ENCODE measurements at regions not wholly inside any gene's neighbourhood (a gene's known extent, or its start where the extent isn't known, plus 50 kb on each side); places are given as distances from the start of the nearest gene placed in this dataset.

DNA sequence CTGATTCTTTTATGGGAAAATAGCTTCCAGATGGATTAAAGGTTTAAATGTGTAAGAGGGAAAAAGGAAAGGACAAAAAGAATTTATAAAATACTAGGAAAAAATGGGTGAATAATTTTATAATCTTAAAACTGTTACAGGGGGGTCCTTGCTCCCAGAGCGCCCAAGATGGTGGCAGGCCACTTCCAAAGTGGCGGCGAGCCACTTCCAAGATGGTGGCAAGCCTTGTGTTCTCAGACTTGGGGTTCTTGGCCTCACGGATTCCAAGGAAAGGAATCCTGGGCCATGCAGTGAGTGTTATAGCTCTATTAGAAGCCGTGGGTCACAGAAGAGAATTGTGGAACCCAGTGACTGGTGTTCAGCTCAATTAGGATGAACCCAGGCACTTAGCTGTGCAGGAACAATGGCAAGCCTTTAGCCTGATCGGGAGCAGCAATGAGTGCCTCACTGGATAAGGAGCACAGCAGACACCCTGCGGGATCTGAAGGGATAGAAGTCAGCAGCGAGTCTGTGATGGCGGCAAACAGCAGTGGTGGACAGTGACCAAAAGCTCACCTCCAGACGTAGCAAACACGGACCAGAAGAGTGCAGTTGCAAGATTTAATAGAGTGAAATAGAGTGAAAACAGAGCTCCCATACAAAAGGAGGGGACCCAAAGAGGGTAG lies 83.2 kb upstream of the SNCAIP start:
- Histone ChIP-seq H3K9me3 (peaks cover 0 to 8% of the 10 kb centered on the region in 2 donors), H3K4me1 (no peaks in the 10 kb centered on the region), H3K36me3 (no peaks in the 10 kb centered on the region), H3K27ac (no peak overlapping the region), H3K27me3 (no peaks in the 10 kb centered on the region), H3K4me3 (no peak overlapping the region)
- intact Hi-C loops (cut with DNase I): no loop called here
- DNase-seq (ENCODE audit: low spot score in 2 of 2): no peak
- TF ChIP-seq, protein P1, sequence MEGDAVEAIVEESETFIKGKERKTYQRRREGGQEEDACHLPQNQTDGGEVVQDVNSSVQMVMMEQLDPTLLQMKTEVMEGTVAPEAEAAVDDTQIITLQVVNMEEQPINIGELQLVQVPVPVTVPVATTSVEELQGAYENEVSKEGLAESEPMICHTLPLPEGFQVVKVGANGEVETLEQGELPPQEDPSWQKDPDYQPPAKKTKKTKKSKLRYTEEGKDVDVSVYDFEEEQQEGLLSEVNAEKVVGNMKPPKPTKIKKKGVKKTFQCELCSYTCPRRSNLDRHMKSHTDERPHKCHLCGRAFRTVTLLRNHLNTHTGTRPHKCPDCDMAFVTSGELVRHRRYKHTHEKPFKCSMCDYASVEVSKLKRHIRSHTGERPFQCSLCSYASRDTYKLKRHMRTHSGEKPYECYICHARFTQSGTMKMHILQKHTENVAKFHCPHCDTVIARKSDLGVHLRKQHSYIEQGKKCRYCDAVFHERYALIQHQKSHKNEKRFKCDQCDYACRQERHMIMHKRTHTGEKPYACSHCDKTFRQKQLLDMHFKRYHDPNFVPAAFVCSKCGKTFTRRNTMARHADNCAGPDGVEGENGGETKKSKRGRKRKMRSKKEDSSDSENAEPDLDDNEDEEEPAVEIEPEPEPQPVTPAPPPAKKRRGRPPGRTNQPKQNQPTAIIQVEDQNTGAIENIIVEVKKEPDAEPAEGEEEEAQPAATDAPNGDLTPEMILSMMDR (IDR thresholded peaks at IDR 0.05): no peak

DNA sequence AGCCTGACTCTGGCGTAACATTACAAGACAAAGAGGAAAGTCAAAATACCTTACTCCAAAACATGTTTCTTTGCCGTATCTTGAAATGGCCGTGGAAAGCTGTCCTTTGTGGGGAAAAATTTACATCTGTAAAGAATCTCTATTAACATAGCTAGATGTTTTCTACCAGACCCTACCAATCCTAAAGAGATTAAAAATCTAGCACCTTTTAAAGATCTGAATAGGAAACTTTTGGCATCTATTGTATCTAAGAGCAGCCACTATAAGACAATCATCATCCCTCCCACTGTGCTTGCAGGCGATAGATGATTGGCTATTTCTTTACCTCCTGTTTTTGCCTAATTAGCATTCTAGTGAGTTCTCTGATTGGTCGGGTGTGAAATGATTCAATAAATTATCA lies 82.5 kb upstream of the SNCAIP start:
- Histone ChIP-seq H3K27ac (no peak overlapping the region), H3K27me3 (no peaks in the 10 kb centered on the region), H3K4me1 (no peaks in the 10 kb centered on the region), H3K4me3 (no peak overlapping the region), H3K9me3 (peaks cover 0 to 8% of the 10 kb centered on the region in 2 donors), H3K36me3 (no peaks in the 10 kb centered on the region)
- TF ChIP-seq, protein P1 (IDR thresholded peaks at IDR 0.05): no peak
- intact Hi-C loops (cut with DNase I): no loop called here
- no peak for DNase-seq (ENCODE audit: low spot score in 2 of 2)

DNA sequence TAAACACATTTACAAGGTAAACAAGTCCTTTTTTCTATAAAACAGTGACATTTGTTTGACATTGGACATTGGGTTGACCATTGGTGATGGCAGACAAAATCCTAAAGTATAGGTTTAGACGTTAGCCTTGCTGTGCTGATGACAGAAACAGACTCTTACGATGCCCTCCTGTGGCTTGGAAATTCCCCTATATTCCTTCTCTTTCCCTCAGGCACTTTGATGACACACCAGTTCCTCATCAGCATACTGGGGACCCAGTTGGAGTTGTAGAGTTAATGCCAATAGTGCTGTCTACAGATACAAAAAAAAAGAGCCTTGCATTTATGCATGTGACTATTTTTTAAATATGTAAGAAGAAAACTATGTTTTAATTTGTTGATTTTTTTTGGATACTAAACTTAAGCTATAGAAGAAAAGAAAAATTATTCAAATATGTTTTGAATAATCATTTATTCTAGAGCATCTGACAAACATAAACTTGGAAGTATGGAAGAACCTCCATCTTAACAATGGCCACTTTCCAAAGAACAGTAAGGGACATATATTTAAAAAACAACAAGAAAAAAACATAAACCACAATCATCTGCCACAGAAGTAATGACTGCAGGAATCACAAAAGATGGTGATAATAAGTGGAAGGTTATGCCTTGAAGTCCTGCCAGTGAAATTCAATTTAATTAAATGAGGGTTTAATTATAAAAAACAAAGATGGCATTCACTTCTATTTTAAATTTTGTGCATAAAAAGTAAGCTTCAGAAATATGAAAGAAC lies 75.6 kb upstream of the SNCAIP start:
- TF ChIP-seq, protein P1 (IDR thresholded peaks at IDR 0.05): no peak
- H3K4me1 ChIP-seq: no peaks in the 10 kb centered on the region
- no peak overlapping the region for H3K27ac ChIP-seq
- H3K27me3 ChIP-seq: no peaks in the 10 kb centered on the region
- H3K4me3 ChIP-seq: no peak overlapping the region
- H3K9me3 ChIP-seq: no peaks in the 10 kb centered on the region
- H3K36me3 ChIP-seq: no peaks in the 10 kb centered on the region
- intact Hi-C loops (cut with DNase I): no loop called here
- no peak for DNase-seq (ENCODE audit: low spot score in 2 of 2)

DNA sequence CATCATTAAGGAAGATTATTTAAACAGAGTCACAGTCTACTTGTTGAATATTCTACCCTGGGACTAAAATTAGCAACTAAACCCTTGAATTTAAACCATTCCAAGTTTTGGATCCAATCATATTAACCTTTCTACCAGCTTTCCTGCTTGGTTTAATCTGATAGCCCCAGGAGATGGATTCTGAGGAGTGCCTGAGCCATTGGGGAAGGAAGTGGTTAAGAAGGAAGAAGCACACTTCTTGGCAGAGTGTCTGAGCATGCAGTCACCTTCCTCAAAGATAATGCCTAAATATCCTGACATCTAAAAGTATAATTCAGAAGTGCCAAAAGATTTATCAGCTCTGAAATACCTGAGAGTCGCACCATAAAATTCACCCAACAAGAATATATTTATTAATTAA lies 74.1 kb upstream of the SNCAIP start:
- H3K9me3 ChIP-seq: no peaks in the 10 kb centered on the region
- no peaks in the 10 kb centered on the region for H3K4me1 ChIP-seq
- H3K36me3 ChIP-seq: no peaks in the 10 kb centered on the region
- intact Hi-C loops (cut with DNase I): no loop called here
- no peak overlapping the region for H3K4me3 ChIP-seq
- no peak overlapping the region for H3K27ac ChIP-seq
- H3K27me3 ChIP-seq: no peaks in the 10 kb centered on the region
- no peak for DNase-seq (ENCODE audit: low spot score in 2 of 2)
- TF ChIP-seq, protein P1 (IDR thresholded peaks at IDR 0.05): no peak

DNA sequence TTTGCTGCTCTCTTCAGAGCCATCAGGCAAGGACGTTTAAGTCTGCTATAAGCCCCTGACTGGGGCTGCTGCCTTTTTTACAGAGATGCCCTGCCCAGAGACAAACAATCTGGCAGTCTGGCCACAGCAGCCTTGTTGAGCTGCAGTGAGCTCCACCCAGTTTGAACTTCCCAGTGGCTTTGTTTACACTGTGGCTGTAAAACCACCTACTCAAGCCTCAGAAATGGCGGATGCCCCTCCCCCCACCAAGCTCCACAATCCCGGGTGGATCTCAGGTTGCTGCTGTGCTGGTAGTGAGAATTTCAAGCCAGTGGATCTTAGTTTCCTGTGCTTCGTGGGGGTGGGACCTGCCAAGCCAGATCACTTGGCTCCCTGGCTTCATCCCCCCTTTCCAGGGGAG lies 59.7 kb upstream of the SNCAIP start:
- DNase-seq (ENCODE audit: low spot score in 2 of 2): no peak
- no peak overlapping the region for H3K27ac ChIP-seq
- intact Hi-C loops (cut with DNase I): no loop called here
- H3K36me3 ChIP-seq: no peaks in the 10 kb centered on the region
- H3K9me3 ChIP-seq: peaks cover 10 to 15% of the 10 kb centered on the region in 2 donors
- H3K4me3 ChIP-seq: no peak overlapping the region
- H3K4me1 ChIP-seq: no peaks in the 10 kb centered on the region
- TF ChIP-seq, protein P1 (IDR thresholded peaks at IDR 0.05): no peak
- H3K27me3 ChIP-seq: no peaks in the 10 kb centered on the region

All from ascending aorta (tissue), 2 donors.